NCI-H2171 (cell line): ENCODE measurements at regions not wholly inside any gene's neighbourhood (a gene's known extent, or its start where the extent isn't known, plus 50 kb on each side); places are given as distances from the start of the nearest gene placed in this dataset.
"Not testable (repeated sequence)": the region's sequence is repeated elsewhere in the genome, so short reads cannot be mapped to it uniquely, and the experiment has no call there.

ENCODE experiments used
- DNase-seq: peaks from one replicate; lab custom pipeline; 2025; lab: John Stamatoyannopoulos, UW

GRCh38 chr2:22970284-22970975 is 414.5 kb upstream of the KLHL29 start:
- DNase-seq = no peak

GRCh38 chr2:22970991-22971390 is 414.0 kb upstream of the KLHL29 start:
- no peak for DNase-seq

GRCh38 chr2:22981785-22982184 is 403.2 kb upstream of the KLHL29 start:
- no peak for DNase-seq

GRCh38 chr2:22984152-22984551 is 400.8 kb upstream of the KLHL29 start:
- not testable (repeated sequence) for DNase-seq

GRCh38 chr2:22990246-22990645 is 394.7 kb upstream of the KLHL29 start:
- no peak for DNase-seq

- no peak for DNase-seq
Measured at GRCh38 chr2:22991844-22992243, 393.1 kb upstream of the KLHL29 start.

- no peak for DNase-seq
Measured at GRCh38 chr2:22992441-22992840, 392.5 kb upstream of the KLHL29 start.

- DNase-seq = no peak
Measured at GRCh38 chr2:22993250-22993649, 391.7 kb upstream of the KLHL29 start.

- DNase-seq = no peak
Measured at GRCh38 chr2:22995576-22995975, 389.4 kb upstream of the KLHL29 start.

GRCh38 chr2:22996911-22997310 is 388.1 kb upstream of the KLHL29 start:
- no peak for DNase-seq

- no peak for DNase-seq
Measured at GRCh38 chr2:22998359-22998758, 386.6 kb upstream of the KLHL29 start.

GRCh38 chr2:22999951-23000350 is 385.0 kb upstream of the KLHL29 start:
- DNase-seq = no peak

- no peak for DNase-seq
Measured at GRCh38 chr2:23002234-23002633, 382.7 kb upstream of the KLHL29 start.

- DNase-seq = no peak
Measured at GRCh38 chr2:23005469-23005868, 379.5 kb upstream of the KLHL29 start.

GRCh38 chr2:23007631-23008235 is 377.2 kb upstream of the KLHL29 start:
- DNase-seq = no peak

- no peak for DNase-seq
Measured at GRCh38 chr2:23008440-23008839, 376.5 kb upstream of the KLHL29 start.

- DNase-seq = no peak
Measured at GRCh38 chr2:23008951-23009350, 376.0 kb upstream of the KLHL29 start.

GRCh38 chr2:23009545-23010149 is 375.3 kb upstream of the KLHL29 start:
- no peak for DNase-seq

GRCh38 chr2:23012499-23012898 is 372.5 kb upstream of the KLHL29 start:
- no peak for DNase-seq

GRCh38 chr2:23015651-23016200 is 369.3 kb upstream of the KLHL29 start:
- no peak for DNase-seq

- DNase-seq = no peak
Measured at GRCh38 chr2:23019476-23019875, 365.5 kb upstream of the KLHL29 start.

- DNase-seq = no peak
Measured at GRCh38 chr2:23020659-23021058, 364.3 kb upstream of the KLHL29 start.
